Cardiac septum (tissue), 1 donor: ENCODE measurements at regions not wholly inside any gene's neighbourhood (a gene's known extent, or its start where the extent isn't known, plus 50 kb on each side); places are given as distances from the start of the nearest gene placed in this dataset.
"Not testable (repeated sequence)": the region's sequence is repeated elsewhere in the genome, so short reads cannot be mapped to it uniquely, and the experiment has no call there.

Experiments used
- DNase-seq: peaks from one replicate; pipeline ENCODE4 v3.0.0-alpha.2; 2020; ENCODE audit warnings: low spot score
- intact Hi-C: fragments of 100-400 bp; cut with DNase I; formaldehyde crosslinking; loops from one replicate; pipeline ENCODE4 v1.14.0; 2022
- donor health status: DM: no; HTN: no; CAD: no.

GRCh38 chr12:46647034-46647433, 178.8 kb downstream of the SLC38A4 start:
- intact Hi-C loops = no loop called here
- DNase-seq = no peak

DNA sequence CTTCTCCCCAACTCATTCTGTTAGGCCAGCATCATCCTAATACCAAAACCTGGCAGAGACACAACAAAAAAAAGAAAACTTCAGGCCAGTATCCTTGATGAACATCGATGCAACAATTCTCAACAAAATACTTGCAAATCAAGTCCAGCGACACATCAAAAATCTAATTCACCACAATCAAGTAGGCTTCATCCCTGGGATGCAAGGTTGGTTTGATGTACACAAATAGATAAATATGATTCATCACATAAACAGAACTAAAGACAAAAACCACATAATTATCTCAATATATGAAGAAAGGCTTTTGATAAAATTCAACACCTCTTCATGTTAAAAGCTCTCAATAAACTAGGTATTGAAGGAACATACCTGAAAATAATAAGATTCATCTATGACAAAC, 184.1 kb downstream of the SLC38A4 start:
- DNase-seq, intact Hi-C loops: not testable (repeated sequence)

GRCh38 chr12:46635818-46636217, 190.0 kb downstream of the SLC38A4 start:
- DNase-seq = no peak
- intact Hi-C loops = no loop called here

DNA sequence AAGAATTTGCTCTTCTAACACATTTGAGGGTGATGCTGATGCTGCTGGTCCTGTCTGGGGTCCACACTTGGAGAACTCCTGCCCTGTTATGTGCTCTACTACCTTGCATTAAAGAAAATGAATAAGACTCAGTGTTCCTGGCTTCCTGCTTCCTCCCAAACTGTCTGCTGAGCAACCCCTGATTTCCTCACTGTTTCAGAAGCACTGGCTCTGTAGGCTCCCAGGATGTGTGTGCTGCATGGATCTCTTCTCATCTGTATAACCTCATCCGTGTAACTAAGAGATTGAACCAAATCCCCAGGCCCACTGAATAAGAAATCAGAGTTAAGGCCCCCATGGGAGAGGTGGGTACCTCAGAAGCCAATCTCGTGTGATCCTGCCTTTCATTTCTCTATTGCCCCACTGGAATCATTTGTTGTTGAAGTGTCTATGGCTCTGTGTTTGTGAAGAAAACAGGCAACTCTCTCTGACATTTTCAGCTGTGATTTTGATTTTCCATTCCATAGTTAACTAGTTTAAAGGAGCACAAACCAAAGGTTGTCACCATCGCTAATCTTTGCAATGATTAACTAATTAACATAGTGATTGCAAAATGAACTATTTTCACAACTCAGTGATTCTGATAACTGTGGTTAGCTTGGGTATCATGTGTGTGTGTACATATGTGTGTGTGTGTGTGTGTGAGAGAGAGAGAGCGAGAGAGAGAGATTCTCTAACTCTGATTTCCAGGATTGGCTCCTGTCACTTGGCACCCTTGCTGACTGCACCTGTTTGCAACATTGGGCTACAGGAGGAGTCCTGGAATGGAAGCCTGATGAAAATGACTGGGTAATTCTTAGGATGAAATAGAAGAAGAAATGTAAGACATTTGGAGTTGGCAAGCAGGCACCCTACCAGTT, 196.2 kb downstream of the SLC38A4 start:
- intact Hi-C loops = no loop called here
- no peak for DNase-seq

DNA sequence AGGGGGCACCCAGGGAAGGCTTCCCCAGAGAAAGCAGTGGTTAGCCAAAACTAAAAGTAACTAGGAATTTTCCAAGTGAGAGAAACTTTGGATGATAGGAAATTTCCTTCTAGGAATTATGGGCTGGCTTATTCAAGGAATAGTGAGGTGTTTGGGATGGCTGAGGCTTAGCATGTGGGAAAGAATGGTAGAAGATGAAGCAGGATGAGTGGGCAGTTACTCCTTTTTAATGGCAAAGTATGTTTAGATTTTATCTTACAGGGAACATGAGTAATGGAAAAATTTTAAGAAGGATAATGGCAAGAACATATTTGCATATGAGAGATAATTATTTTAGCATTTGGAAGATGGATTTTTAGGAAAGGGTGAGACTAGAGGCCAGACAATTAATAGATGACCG, 197.6 kb downstream of the SLC38A4 start:
- no peak for DNase-seq
- intact Hi-C loops = no loop called here

- no peak for DNase-seq
- intact Hi-C loops = no loop called here
These were observed 198.1 kb downstream of the SLC38A4 start for GRCh38 chr12:46627686-46628085.

- not testable (repeated sequence) for DNase-seq
- intact Hi-C loops = loop anchor here (5.0 kb wide), 1 partner anchor 38 kb away; no protein-coding TSS in a partner anchor
These were observed 206.3 kb downstream of the SLC38A4 start for GRCh38 chr12:46619474-46619873.

DNA sequence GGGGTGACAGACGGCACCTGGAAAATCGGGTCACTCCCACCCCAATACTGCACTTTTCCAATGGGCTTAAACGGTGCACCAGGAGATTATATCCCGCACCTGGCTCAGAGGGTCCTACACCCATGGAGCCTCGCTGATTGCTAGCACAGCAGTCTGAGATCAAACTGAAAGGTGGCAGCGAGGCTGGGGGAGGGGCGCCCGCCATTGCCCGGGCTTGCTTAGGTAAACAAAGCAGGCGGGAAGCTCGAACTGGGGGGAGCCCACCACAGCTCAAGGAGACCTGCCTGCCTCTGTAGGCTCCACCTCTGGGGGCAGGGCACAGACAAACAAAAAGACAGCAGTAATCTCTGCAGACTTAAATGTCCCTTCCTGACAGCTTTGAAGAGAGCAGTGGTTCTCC, 208.1 kb downstream of the SLC38A4 start:
- DNase-seq = not testable (repeated sequence)
- intact Hi-C loops = loop anchor here (5.0 kb wide), 1 partner anchor 40 kb away; no protein-coding TSS in a partner anchor

- DNase-seq = no peak
- intact Hi-C loops = loop anchor here (5.0 kb wide), 1 partner anchor 40 kb away; no protein-coding TSS in a partner anchor
These were observed 208.6 kb downstream of the SLC38A4 start for GRCh38 chr12:46617167-46617566.

DNA sequence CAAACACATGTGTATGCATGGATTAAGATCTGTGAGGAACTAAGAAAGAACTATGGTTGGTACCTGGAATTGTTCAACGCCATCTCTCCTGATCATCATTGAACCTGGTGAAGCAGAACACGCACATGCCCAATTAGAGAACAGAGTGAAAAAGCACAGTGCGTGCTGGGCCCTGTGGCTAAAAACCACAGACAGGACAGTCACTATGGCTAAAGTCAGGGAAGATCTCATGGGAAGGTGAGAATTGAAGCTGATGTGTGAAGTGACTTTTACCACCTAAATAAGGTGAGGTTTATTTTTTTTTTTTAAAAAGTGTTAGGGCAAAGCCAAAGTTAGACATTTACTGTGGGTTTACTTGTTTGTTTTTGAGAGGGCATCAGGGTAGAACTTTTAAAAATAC, 215.0 kb downstream of the SLC38A4 start:
- intact Hi-C loops = no loop called here
- DNase-seq = no peak

DNA sequence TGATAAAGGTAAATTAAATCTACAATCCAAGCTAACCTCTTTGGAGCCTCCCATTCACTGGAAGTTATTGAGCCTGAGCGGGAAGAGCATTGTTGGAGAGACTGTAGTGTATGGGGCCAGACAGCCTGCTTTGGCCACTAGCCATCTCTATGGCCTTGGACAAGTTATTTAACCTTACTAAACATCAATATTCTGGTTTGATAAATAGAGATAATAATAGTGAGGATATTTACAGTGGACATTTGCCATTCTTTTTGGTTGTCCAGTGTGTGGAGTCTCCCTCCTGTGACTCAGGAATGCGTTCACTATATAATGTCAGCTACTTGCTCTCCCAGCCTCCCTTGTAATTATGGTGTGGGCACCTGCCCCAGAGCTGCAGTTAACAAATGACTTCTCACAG, 216.1 kb downstream of the SLC38A4 start:
- DNase-seq = no peak
- intact Hi-C loops = no loop called here

DNA sequence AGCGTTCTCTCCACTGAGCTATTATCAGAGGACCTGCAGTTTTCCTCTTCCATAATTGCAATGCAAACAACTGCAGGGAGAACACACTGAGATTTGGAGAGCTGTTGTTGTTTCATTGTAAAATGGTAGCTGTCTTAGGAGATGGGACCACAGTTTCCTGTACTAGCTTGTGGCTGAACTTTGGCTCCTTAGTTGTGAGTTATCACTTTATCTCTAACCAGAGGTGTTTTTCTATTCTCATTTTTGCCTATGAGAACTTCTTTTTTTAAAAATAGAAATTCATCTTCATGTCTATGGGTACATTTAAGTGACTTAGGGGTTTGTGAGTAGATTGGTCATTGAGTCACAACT, 216.5 kb downstream of the SLC38A4 start:
- DNase-seq = no peak
- intact Hi-C loops = no loop called here

DNA sequence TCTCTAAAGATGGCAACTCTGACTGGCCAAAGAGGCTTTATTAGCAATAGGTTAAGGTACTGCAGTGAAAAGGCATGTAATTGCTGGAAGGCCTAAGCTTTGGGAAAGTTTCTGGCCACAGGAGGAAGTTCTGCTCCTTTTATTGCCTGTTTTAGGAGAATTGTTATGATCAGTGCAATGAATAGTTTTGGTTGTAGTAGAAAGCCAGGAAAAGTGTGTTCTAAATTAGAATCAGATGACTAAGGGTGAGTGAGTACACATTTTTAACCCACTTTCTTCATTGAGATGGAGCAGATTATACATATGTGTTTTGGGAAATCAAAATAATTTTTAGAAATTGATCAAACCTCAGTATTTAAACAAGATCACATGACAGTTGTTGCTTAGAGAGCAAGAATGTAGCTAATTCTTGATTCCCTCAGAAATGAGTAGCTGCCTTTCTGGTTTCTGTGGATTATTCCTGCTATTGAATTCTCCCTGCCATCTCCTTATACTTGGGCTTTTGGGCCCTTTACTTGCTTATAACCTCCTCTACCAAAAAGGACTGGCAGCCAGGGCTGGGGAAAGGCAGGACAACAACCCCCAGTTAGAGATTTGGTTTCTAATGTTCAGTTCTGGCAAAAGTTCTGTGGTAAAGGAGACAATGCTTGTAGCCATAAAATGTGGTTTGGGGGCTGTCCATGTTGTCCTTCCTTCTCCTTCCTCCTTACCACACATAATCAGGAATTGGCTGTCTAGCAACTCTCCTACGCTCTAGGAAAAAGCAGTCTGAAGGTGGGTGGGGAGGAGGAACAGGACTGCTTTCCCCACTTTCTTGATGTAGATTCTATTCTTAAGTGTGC, 217.1 kb downstream of the SLC38A4 start:
- no peak for DNase-seq
- intact Hi-C loops = no loop called here

GRCh38 chr12:46604684-46605083, 221.1 kb downstream of the SLC38A4 start:
- intact Hi-C loops = no loop called here
- no peak for DNase-seq

DNA sequence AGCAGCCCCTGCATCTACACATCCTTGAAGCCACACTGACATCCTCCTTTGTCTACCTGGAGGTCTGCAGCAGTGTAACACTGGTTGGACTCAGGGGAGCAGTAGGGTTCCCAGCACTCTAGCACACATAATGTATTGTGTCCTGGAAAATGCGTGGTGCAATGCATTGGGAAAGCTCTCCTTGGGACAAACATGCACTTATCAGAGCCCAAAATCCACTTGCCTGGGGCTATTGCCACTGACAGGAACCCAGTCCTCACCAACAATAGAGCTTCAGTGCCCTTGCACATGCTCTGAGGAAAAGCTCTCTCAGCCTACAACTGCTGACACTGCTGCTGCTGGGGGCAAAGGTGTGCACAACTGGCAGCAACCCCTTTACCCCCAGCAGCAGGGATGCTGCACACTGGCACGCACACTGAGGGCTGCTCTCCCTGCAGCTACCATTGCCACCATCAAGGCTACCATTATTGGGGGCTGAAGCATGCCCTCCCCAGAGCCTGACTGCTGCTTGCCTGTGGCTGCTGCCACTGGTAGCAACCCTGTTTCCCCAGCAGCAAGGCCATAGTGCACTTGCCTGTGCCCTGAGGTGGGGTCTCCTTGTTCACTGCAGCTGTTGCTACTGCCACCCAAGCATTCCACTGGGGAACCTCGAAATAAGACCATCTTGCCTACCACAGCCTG, 221.9 kb downstream of the SLC38A4 start:
- intact Hi-C loops = no loop called here
- no peak for DNase-seq

- no peak for DNase-seq
- intact Hi-C loops = no loop called here
These were observed 223.3 kb downstream of the SLC38A4 start for GRCh38 chr12:46602474-46602873.

DNA sequence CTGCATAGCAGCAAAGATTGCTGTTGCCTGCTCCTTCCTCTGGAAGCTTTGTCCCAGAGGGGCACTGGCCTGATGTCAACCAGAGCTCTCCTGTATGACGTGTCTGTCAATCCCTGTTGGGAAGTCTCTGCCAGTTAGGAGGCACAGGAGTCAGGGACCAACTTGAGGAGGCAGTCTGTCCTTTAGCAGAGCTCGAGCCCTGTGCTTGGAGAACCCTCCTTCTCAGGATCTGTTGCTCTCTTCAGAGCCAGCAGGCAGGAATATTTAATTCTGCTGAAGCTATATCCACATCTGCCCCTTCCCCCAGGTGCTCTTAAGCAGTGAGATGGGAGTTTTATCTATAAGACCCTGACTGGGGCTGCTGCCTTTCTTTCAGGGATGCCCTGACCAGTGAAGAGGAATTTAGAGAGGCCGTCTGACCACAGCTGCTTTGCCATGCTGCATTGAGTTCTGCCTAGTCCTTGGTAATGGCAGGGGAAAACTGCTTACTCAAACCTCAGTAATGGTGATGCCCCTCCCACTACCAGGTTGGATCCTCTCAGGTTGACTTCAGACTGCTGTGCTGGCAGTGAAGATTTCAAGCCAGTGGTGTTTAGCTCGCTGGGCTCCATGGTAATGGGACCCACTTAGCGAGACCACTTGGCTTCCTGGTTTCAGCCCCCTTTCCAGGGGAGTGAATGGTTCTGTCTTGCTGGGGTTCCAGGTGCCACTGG, 218.6 kb upstream of the SLC38A2 start:
- DNase-seq = no peak
- intact Hi-C loops = no loop called here

DNA sequence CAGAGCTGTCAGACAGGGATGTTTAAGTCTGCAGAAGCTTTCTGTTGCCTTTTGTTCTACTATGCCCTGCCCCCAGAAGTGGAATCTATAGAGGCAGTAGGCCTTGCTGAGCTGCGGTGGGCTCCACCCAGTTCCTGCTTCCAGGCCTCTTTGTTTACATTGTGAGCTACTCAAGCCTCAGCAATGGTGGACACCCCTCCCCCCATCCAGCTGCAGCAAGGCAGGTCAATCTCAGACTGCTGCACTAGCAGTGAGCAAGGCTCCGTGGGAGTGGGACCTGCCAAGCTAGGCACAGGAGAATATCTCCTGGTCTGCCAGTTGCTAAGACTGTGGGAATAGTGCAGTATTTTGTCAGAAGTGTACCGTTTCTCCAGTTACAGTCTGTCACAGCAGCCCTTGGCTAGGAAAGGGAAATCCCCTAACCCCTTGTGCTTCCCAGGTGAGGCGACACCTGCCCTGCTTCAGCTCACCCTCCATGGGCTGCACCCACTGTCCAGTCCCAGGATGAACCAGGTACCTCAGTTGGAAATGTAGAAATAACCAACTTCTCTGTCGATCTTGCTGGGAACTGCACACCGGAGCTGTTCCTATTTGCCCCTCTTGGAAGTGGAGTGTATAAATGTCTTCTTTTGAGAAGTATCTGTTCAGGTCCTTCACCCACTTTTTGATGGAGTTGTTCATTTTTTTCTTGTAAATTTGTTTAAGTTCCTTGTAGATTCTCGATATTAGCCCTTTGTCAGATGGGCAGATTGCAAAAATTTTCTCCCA, 213.5 kb upstream of the SLC38A2 start:
- intact Hi-C loops = no loop called here
- DNase-seq = no peak

- intact Hi-C loops, DNase-seq: not testable (repeated sequence)
These were observed 211.5 kb upstream of the SLC38A2 start for GRCh38 chr12:46584098-46584497.
